ENCODE measurements at regions not wholly inside any gene's neighbourhood (a gene's known extent, or its start where the extent isn't known, plus 50 kb on each side); places are given as distances from the start of the nearest gene placed in this dataset.
"Not testable (repeated sequence)": the region's sequence is repeated elsewhere in the genome, so short reads cannot be mapped to it uniquely, and the experiment has no call there.

- no peak for DNase-seq
These were observed 548.9 kb upstream of the SPRY2 start for GRCh38 chr13:80889829-80890228.

DNA sequence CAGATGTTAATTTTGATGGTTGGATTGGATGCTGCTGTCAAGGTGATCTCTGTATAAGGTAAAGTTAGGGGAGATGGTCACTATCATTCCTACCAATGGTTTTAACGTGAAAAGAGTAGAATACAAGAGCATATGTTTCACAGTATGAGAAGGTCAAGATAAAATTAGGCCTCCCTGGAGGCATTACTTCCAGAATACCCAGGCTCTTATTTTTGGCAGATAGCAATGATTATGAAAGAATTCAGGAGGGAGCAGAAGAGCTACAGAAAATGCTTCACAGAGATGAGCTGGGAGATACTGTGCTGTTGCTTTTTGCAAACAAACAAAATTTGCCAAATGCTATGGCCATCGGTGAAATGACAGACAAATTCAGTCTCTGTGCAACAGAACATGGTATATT, 547.5 kb upstream of the SPRY2 start:
- DNase-seq, result no peak

GRCh38 chr13:80884056-80884785, 543.3 kb upstream of the SPRY2 start:
- no peak for DNase-seq

DNA sequence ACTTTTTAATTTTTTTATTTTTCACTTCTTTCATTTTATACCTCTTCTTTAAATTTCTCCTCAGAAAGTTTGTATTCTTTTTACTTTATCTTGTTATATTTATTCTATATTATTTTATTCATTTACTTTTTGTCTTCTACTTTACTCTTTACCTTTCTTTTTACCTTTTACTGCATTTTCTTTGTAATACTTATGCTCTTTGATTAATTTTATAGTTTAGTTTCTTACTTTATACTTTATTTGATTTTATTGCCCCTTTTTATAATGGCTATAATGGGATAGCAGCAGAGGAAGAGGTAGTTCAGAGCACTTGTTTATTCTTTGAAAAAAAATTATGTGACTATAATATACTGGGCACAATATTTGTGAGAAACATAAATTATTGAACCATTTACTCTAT, 542.6 kb upstream of the SPRY2 start:
- DNase-seq, result no peak

DNA sequence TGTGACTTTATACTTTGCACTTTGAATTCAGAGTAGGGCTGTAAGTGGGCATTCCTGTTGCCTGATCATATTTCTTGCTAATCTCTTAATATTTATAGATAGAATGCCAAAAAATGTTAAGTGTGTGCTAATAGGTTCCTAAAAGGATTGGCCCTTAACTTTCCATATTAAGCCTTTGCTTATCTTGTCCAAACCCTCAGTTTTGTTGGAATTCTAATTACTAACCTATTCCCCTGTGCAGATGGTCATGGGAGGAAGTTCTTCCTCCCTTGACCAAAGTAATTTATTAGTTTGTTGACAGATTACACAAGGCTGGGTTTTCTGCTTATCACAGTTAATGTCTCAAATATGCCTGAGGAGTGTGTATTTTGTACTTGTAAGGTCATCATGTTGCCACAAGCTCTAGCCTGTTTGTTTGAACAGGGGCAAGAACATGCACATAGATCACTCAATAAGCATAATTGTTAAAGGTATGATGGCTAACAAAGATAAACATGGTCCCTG, 541.1 kb upstream of the SPRY2 start:
- DNase-seq, result no peak

DNA sequence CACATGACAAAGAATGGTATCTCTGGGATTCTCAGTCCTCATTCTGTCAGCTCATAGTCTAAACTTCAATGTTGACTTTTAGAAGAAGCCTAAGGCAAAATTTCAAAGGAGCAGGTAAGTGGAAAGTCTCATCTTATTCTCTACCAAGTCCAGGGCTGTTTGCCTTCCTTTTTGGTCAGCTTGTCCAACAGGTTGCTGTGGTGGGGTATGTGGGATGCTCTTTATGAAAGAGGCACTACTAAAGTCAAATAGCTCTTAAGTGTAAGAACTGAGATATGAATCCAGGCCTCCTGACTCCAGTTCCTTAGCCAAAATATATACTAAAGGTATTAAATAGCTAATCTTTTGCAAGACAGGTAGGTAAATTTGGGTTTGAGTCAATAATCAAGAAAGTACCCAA, 540.6 kb upstream of the SPRY2 start:
- DNase-seq, result no peak

GRCh38 chr13:80881034-80881433, 540.1 kb upstream of the SPRY2 start:
- DNase-seq, result no peak

- no peak for DNase-seq
These were observed 537.0 kb upstream of the SPRY2 start for GRCh38 chr13:80877944-80878241.

- DNase-seq, result no peak
These were observed 536.5 kb upstream of the SPRY2 start for GRCh38 chr13:80877209-80877943.

DNA sequence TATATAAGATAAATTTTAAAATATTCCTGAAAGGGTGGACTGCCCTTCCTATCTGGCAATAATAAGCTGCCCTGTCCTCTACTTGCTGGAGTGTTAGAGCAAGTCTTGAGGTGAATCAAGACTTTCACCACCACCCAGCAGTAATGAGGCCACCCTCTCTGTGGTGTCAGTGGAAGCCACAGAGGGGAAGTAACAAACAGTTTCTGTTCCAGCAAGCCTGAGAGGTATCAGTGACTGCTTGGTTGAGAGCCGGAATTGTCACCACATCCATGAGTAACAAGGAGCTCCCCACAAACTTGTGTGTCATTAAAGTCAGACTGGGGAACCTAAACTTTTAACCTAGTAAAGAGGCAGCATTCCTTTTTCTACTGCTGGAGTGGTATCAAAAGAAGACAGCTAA, 532.7 kb upstream of the SPRY2 start:
- DNase-seq, result no peak

GRCh38 chr13:80871971-80872370, 531.0 kb upstream of the SPRY2 start:
- not testable (repeated sequence) for DNase-seq

DNA sequence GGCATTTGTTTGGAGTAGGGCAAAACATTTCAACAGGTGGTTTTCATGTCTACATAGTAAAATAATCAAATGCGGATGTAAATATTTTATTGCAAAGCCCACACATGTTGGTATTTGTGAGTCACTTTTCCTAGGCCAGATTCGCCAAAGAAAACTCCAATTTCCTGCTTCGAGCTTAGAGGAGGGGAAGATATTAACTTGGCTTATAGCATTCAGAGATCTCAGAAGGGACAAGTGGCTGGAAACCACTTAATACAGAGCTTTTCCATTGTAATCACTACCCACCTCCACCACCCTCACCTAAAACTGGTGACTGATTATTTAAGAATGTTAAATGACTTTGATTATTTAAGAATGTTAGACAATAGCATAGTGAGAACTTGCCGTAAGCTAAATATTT, 530.6 kb upstream of the SPRY2 start:
- no peak for DNase-seq

GRCh38 chr13:80870186-80870585, 529.3 kb upstream of the SPRY2 start:
- no peak for DNase-seq

DNA sequence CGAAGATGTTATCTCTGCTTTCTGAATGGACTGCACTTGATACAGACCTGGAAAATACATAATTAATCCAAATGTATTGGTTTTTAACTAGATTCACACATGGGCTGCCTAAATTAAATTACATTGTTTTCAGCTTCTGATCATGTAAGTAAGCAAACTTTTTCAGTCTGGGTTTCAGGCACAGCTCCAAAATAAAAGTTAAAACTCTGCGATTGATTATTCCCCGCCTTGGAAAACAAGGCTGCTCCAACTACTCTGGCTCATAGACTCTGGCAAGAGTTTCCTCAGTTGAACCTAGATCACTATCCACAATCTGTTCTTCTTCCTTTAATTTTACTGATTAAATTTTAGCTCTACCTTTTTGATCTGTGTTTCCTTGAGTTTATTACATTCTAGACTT, 526.0 kb upstream of the SPRY2 start:
- no peak for DNase-seq

DNA sequence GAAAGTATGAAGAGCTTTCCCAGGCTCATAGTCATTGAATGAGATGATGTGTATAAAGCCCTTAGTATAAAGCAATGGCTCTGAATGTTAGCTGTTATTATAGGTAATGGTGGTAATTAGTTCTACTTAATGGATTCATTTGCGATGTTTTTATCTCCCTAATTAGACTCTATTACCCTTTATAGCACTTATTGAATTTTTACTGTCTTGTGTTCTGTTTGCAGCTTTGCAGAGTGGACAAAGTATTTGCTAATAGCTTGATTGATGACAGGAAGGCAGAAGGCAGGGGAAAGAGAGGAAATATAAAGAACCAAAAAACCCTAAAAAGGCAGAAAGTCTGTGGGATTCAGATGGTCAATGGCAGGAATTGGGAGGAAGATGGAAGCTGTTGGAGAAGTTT, 524.4 kb upstream of the SPRY2 start:
- DNase-seq, result no peak

DNA sequence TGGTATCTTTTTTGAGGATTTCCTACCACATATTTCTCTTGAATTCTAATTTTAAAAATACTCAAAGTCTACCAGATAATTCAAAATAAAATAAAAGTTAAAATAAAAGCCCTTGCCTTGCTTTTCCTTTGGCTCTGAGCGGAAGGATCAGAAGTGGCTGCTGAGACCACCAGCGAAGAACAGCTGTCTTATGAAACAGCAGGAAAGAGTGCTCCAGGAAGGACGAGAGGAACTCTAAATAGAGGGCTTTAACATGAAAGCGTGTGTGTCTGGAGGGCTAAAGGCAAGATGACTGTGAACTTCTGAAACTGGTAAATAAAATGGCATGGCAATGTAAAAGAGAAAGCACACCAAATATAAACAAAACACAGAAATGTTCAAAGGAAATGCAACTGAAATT, 521.5 kb upstream of the SPRY2 start:
- DNase-seq, result no peak

- DNase-seq, result no peak
These were observed 519.9 kb upstream of the SPRY2 start for GRCh38 chr13:80860845-80861244.

DNA sequence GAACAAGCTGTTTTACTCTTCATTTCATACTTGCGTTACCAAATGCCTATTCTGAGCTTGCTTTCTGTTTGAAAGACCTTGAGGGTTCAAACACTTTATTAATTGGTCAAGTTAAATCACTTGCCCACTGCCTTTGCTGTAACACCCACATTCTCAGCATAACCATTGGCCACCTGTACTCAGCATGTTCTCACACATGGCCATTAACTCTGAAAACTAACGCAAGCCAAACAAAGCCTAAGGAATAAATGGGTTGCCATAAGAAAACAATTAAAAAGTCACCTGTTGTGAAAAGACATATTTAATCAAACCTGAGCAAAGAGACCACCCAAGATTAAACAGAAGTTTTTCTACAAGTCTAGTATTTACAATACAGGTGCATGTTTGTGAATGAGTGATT, 517.2 kb upstream of the SPRY2 start:
- DNase-seq, result no peak

- DNase-seq, result no peak
These were observed 516.4 kb upstream of the SPRY2 start for GRCh38 chr13:80857321-80857720.

DNA sequence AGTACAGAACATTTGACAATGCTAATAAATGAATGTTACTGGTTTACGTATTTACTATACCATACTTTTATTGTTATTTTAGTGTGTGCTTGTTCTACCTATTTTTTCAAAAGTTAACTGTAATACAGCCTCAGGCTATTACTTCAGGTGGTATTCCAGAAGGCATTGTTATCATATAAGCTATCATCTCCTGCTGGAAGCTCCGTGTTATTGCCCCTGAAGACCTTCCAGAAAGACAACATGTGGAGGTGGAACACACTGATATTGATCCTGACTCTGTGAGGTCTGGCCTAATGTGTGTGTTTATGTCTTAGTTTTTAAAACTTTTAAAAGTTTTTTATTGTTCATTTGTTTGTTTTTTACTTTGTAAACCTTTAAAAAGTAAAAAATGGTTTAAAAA, 509.8 kb upstream of the SPRY2 start:
- no peak for DNase-seq

- DNase-seq, result no peak
These were observed 503.2 kb upstream of the SPRY2 start for GRCh38 chr13:80844164-80844563.

- DNase-seq, result no peak
These were observed 500.5 kb upstream of the SPRY2 start for GRCh38 chr13:80841414-80841813.

DNA sequence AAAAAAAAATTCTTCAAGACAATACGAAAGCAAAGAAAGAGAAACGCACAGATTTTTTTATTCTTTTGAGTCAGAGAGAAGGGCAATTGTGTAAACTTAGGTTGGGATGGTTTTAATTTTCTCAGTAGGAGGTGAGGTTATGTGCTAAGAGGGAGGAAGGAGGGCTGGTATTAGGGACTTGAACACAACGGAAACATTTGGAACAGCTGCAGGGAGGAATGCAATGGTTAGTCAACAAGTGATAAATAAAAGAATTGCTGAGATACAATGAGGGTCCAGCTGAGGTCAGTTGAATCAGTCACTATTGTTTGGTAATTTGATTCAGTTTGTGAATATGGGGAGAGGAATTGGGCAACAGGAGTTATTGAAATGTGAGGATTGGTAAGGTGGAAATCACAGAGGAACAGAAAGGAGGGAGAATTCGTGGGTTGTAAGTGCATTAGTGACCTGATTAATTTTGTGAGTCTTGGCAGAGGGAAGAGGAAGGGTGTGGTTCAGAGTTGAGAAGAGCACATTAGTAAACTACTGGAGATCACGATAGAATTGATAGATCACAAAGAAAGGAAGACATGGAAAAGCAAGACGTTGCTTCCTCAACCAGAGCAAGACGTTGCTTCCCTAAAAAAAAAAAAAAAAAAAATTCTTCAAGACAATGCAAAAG, 499.5 kb upstream of the SPRY2 start:
- no peak for DNase-seq

GRCh38 chr13:80835902-80836301, 495.0 kb upstream of the SPRY2 start:
- no peak for DNase-seq

All from activated naive CD4-positive, alpha-beta T cell treated with anti-CD3 and anti-CD28 coated beads, Interleukin-2, amount 50 U/mL, for 16 hours (primary cell).